Hepatocyte (in vitro differentiated cells): ENCODE measurements at regions not wholly inside any gene's neighbourhood (a gene's known extent, or its start where the extent isn't known, plus 50 kb on each side); places are given as distances from the start of the nearest gene placed in this dataset.

Source experiments
- DNase-seq: peaks from one replicate; pipeline ENCODE4 v3.0.0-alpha.2; 2016; ENCODE audit warnings: low spot score
- H2AFZ ChIP-seq: fragments of 200-600 bp; sonication (generic); 2 replicates; pipeline ENCODE4 v1.6.0; 2016; ENCODE audit warnings: antibody characterized with exemption, mild to moderate bottlenecking
- H3K27ac ChIP-seq: fragments of 200-600 bp; sonication (generic); 2 replicates; pipeline ENCODE4 v1.5.1; 2016; ENCODE audit warnings: mild to moderate bottlenecking
- H3K27me3 ChIP-seq: fragments of 200-600 bp; sonication (generic); 2 replicates; pipeline ENCODE4 v1.6.1; 2016
- H3K36me3 ChIP-seq: fragments of 200-600 bp; sonication (generic); replicated peaks from 2 replicates; pipeline ENCODE4 v1.5.1; 2016; ENCODE audit warnings: low read depth; ENCODE audit not compliant: insufficient read depth
- H3K4me1 ChIP-seq: fragments of 200-600 bp; sonication (generic); 2 replicates; pipeline ENCODE4 v1.5.1; 2016; ENCODE audit warnings: mild to moderate bottlenecking, moderate library complexity; ENCODE audit not compliant: insufficient read depth
- H3K4me2 ChIP-seq: fragments of 200-600 bp; sonication (generic); 2 replicates; pipeline ENCODE4 v1.6.0; 2016
- H3K4me3 ChIP-seq: fragments of 200-600 bp; sonication (generic); 2 replicates; pipeline ENCODE4 v1.5.1; 2016; ENCODE audit warnings: mild to moderate bottlenecking
- H3K79me2 ChIP-seq: fragments of 200-600 bp; sonication (generic); 2 replicates; pipeline ENCODE4 v1.6.0; 2017; ENCODE audit warnings: mild to moderate bottlenecking
- H3K9me2 ChIP-seq: fragments of 200-600 bp; sonication (generic); replicated peaks from 2 replicates; pipeline ENCODE4 v1.6.0; 2017; ENCODE audit warnings: mild to moderate bottlenecking; ENCODE audit not compliant: insufficient read depth
- H3K9me3 ChIP-seq: fragments of 200-600 bp; sonication (generic); 2 replicates; pipeline ENCODE4 v1.5.1; 2016; ENCODE audit warnings: low read depth, mild to moderate bottlenecking
- H4K20me1 ChIP-seq: fragments of 200-600 bp; sonication (generic); 2 replicates; pipeline ENCODE4 v1.6.0; 2016; ENCODE audit warnings: mild to moderate bottlenecking; ENCODE audit not compliant: insufficient read depth, poor library complexity, severe bottlenecking
- CTCF ChIP-seq: fragments of 200-600 bp; sonication (generic); IDR thresholded peaks from 2 replicates; pipeline ENCODE4 v1.5.1; 2016; ENCODE audit warnings: antibody characterized with exemption, mild to moderate bottlenecking; ENCODE audit not compliant: poor library complexity
- EZH2 ChIP-seq: fragments of 200-600 bp; sonication (generic); IDR thresholded peaks from 2 replicates; pipeline ENCODE4 v1.6.1; 2016; ENCODE audit warnings: antibody characterized with exemption, mild to moderate bottlenecking, borderline replicate concordance
- EZH2phosphoT487 ChIP-seq: fragments of 200-600 bp; sonication (generic); IDR thresholded peaks from one replicate; pipeline ENCODE4 v1.6.1; 2018; ENCODE audit warnings: antibody characterized with exemption, mild to moderate bottlenecking, low read depth, moderate library complexity; ENCODE audit not compliant: unreplicated experiment, severe bottlenecking
- WGBS: methylation state at CpG from one replicate; pipeline ENCODE4 v1.1.6; 2016; ENCODE audit warnings: low lambda C conversion rate; ENCODE audit errors: missing lambda C conversion rate; 5-methylcytosine and 5-hydroxymethylcytosine counted together

- no peak overlapping the region for H3K27ac ChIP-seq
- no peaks in the 10 kb centered on the region for H3K79me2 ChIP-seq
- no peak for DNase-seq
- 46% methylated on average over 4 of the region's 4 CpGs for WGBS
- no peak overlapping the region for H3K4me3 ChIP-seq
- H3K4me2 ChIP-seq: no peak overlapping the region
- H3K9me3 ChIP-seq: no peaks in the 10 kb centered on the region
- H3K36me3 ChIP-seq: no peaks in the 10 kb centered on the region
- no peak overlapping the region for H2AFZ ChIP-seq
- peaks cover 2% of the 10 kb centered on the region for H3K4me1 ChIP-seq
- H4K20me1 ChIP-seq: no peaks in the 10 kb centered on the region
- no peak for TF ChIP-seq EZH2phosphoT487
- TF ChIP-seq CTCF: no peak
- no peak for TF ChIP-seq EZH2
- no peaks in the 10 kb centered on the region for H3K9me2 ChIP-seq
- no peaks in the 10 kb centered on the region for H3K27me3 ChIP-seq
Measured at GRCh38 chr1:31503570-31503969, 72.7 kb upstream of the TINAGL1 start.

GRCh38 chr1:31504001-31504400, 72.3 kb upstream of the TINAGL1 start:
- no peak overlapping the region for H2AFZ ChIP-seq
- no peaks in the 10 kb centered on the region for H3K36me3 ChIP-seq
- H3K79me2 ChIP-seq: no peaks in the 10 kb centered on the region
- H3K9me3 ChIP-seq: no peaks in the 10 kb centered on the region
- H3K9me2 ChIP-seq: no peaks in the 10 kb centered on the region
- H3K4me1 ChIP-seq: peaks cover 7% of the 10 kb centered on the region
- H3K27ac ChIP-seq: no peak overlapping the region
- TF ChIP-seq CTCF: no peak
- TF ChIP-seq EZH2: no peak
- no peak for TF ChIP-seq EZH2phosphoT487
- DNase-seq: no peak
- WGBS: 76% methylated on average over 8 of the region's 8 CpGs
- H4K20me1 ChIP-seq: no peaks in the 10 kb centered on the region
- H3K27me3 ChIP-seq: no peaks in the 10 kb centered on the region
- no peak overlapping the region for H3K4me2 ChIP-seq
- H3K4me3 ChIP-seq: no peak overlapping the region

- Histone ChIP-seq H3K4me3 (no peak overlapping the region), H2AFZ (no peak overlapping the region), H3K36me3 (no peaks in the 10 kb centered on the region), H3K9me2 (no peaks in the 10 kb centered on the region), H3K4me2 (no peak overlapping the region), H3K27ac (no peak overlapping the region), H3K4me1 (peaks cover 22% of the 10 kb centered on the region), H3K79me2 (no peaks in the 10 kb centered on the region), H3K9me3 (no peaks in the 10 kb centered on the region), H3K27me3 (no peaks in the 10 kb centered on the region), H4K20me1 (no peaks in the 10 kb centered on the region)
- DNase-seq: no peak
- no peak for TF ChIP-seq CTCF
- TF ChIP-seq EZH2phosphoT487: no peak
- no peak for TF ChIP-seq EZH2
- WGBS: 90% methylated on average over 13 of the region's 13 CpGs
Measured at GRCh38 chr1:31505911-31506497, 70.3 kb upstream of the TINAGL1 start.

- Histone ChIP-seq H3K9me3 (no peaks in the 10 kb centered on the region), H3K4me3 (no peak overlapping the region), H4K20me1 (no peaks in the 10 kb centered on the region), H3K9me2 (no peaks in the 10 kb centered on the region), H3K27ac (no peak overlapping the region), H3K36me3 (no peaks in the 10 kb centered on the region), H3K27me3 (no peaks in the 10 kb centered on the region), H2AFZ (no peak overlapping the region), H3K79me2 (no peaks in the 10 kb centered on the region), H3K4me1 (peaks cover 32% of the 10 kb centered on the region), H3K4me2 (no peak overlapping the region)
- 85% methylated on average over 6 of the region's 9 CpGs for WGBS
- no peak for DNase-seq
- no peak for TF ChIP-seq EZH2
- TF ChIP-seq EZH2phosphoT487: no peak
- TF ChIP-seq CTCF: no peak
Measured at GRCh38 chr1:31507221-31507620, 69.1 kb upstream of the TINAGL1 start.
